Erythroblast (primary cell): ENCODE measurements at regions not wholly inside any gene's neighbourhood (a gene's known extent, or its start where the extent isn't known, plus 50 kb on each side); places are given as distances from the start of the nearest gene placed in this dataset.

Experiments
- GATA1 ChIP-seq: IDR thresholded peaks from 2 replicates; pipeline ENCODE4 v1.6.1; 2011; ENCODE audit warnings: low read depth, mild to moderate bottlenecking, control low read depth, low read length, moderate library complexity
- POLR2A ChIP-seq: IDR thresholded peaks from 2 replicates; pipeline ENCODE4 v1.6.1; 2011; ENCODE audit warnings: mild to moderate bottlenecking, low read length

DNA sequence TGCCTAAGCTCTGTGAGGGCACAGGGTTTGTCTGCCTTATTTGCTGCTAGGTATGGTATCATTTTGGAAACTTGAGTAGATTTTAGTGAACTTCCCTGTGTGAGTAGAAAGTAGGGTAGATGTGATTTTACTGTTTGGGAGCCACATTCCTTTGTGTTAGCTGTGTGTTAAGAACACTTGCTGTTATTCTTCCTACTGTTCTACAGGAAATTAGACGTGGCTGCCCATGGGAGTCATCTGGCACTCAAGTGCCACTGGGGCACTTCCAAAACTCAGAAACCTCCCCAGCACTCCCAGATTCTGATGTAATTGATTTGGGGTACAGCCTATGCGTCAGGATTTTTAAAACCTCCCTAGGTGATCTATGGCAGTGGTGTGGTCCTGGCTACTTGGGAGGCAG is 369.9 kb upstream of the C2CD4B start:
- TF ChIP-seq POLR2A, result no peak
- no peak for TF ChIP-seq GATA1
